Adrenal gland (tissue), 5 donors: ENCODE measurements at regions not wholly inside any gene's neighbourhood (a gene's known extent, or its start where the extent isn't known, plus 50 kb on each side); places are given as distances from the start of the nearest gene placed in this dataset.

ENCODE experiments used
- CTCF ChIP-seq, 6 experiments: fragments of 450-650 bp in 4 of 6; fragments of 200-600 bp in 2 of 6; sonication (generic) in 1 of 6; IDR thresholded peaks; 1 replicate in 5 of 6; 2 replicates in 1 of 6; pipeline versions ENCODE4 v1.5.1 to v1.8.0; 2016 to 2021; ENCODE audit warnings: antibody characterized with exemption in 6 of 6, mild to moderate bottlenecking in 2 of 6, moderate library complexity in 1 of 6
- POLR2A ChIP-seq, 2 donors: fragments of 450-650 bp; IDR thresholded peaks; one replicate each; pipeline ENCODE4 v1.6.1; 2017; ENCODE audit warnings: antibody characterized with exemption in 2 of 2, mild to moderate bottlenecking in 2 of 2, moderate library complexity in 1 of 2
- donor health status: DM: no; HTN: no; CAD: no.

- TF ChIP-seq CTCF (IDR thresholded peaks at IDR 0.05): no peak
- TF ChIP-seq POLR2A (IDR thresholded peaks at IDR 0.05): no peak
Observed at GRCh38 chr4:185903205-185903604, 91.2 kb upstream of the SORBS2 start.
